Lung (tissue), 11 donors: ENCODE measurements at regions not wholly inside any gene's neighbourhood (a gene's known extent, or its start where the extent isn't known, plus 50 kb on each side); places are given as distances from the start of the nearest gene placed in this dataset.

Source experiments
- ATAC-seq: fragments of 200-7000 bp; cut with Tn5 transposase; one replicate; pipeline ENCODE4 v1.9.1; 2020; ENCODE audit warnings: moderate number of reproducible peaks; ENCODE audit not compliant: insufficient read depth, low FRiP score
- DNase-seq, 3 donors: peaks; one replicate each; pipeline ENCODE4 v3.0.0-alpha.2; 2013 to 2017
- H3K27ac ChIP-seq, 2 donors: one replicate each; pipeline ENCODE4 v1.5.1; 2013; ENCODE audit warnings: mild to moderate bottlenecking in 2 of 2, moderate library complexity in 2 of 2, control low read depth in 1 of 2, inconsistent platforms in 1 of 2, low read depth in 1 of 2, low read length in 1 of 2
- H3K27me3 ChIP-seq, 3 donors: one replicate each; pipeline ENCODE4 v1.5.1; 2013; ENCODE audit warnings: low read length in 2 of 3; ENCODE audit not compliant: control insufficient read depth in 3 of 3, insufficient read depth in 3 of 3
- H3K36me3 ChIP-seq, 4 donors: one replicate each; pipeline ENCODE4 v1.5.1; 2013; ENCODE audit warnings: low read length in 4 of 4, mild to moderate bottlenecking in 1 of 4, moderate library complexity in 1 of 4; ENCODE audit not compliant: control insufficient read depth in 4 of 4, insufficient read depth in 4 of 4
- H3K4me1 ChIP-seq, 5 donors: one replicate each; pipeline ENCODE4 v1.5.1; 2013; ENCODE audit warnings: low read length in 5 of 5, mild to moderate bottlenecking in 2 of 5, moderate library complexity in 1 of 5; ENCODE audit not compliant: control insufficient read depth in 5 of 5, insufficient read depth in 5 of 5
- H3K4me3 ChIP-seq: one replicate; pipeline ENCODE4 v1.5.1; 2013; ENCODE audit warnings: mild to moderate bottlenecking, control low read depth, moderate library complexity
- H3K9ac ChIP-seq, 2 donors: one replicate each; pipeline ENCODE4 v1.5.1; 2013; ENCODE audit warnings: low read length in 2 of 2, control low read depth in 1 of 2; ENCODE audit not compliant: insufficient read depth in 1 of 2
- H3K9me3 ChIP-seq, 4 donors: one replicate each; pipeline ENCODE4 v1.5.1; 2013; ENCODE audit warnings: low read length in 3 of 4, mild to moderate bottlenecking in 1 of 4, moderate library complexity in 1 of 4; ENCODE audit not compliant: control insufficient read depth in 4 of 4, insufficient read depth in 3 of 4
- WGBS, 2 donors: extraction: QIAGEN DNeasy Blood & Tissue Kit; methylation state at CpG; one replicate each; pipeline ENCODE4 v1.1.7; 2013; 5-methylcytosine and 5-hydroxymethylcytosine counted together
- TF ChIP-seq, protein P1 (sequence below): IDR thresholded peaks from 2 replicates; pipeline ENCODE4 v1.5.1; 2012; ENCODE audit warnings: mild to moderate bottlenecking; ENCODE audit errors: control extremely low read depth, extremely low read depth
- donor health status: control.
- donor health status: control.
- donor health status: Bipolar disorder and iron deficiency.
- donor health status: healthy.
- donor health status: DM: yes; HTN: yes; CAD: no.

DNA sequence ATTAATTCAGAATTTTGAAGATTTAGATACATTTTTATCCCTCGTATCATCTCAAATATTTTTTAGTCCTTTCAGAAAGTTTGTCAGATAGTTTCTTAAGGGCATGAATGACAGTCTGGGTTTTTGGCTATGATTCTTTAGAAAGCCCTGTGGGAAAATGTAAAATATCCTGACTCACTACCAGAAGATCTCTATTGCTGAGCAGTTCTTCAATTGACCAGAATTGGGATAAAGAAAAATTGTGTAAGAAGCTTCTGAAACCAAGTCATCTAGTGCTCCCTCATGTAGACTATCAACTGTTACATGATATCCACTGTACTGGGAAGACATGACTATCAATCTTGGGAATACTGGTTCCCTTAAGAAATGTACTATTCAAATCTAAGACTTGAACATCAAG is 608.3 kb upstream of the CHRM3 start:
- WGBS, 2 donors: 90 to 96% methylated on average over 1 of the region's 1 CpG
- no peaks in the 10 kb centered on the region for H3K27me3 ChIP-seq
- H3K9me3 ChIP-seq: no peaks in the 10 kb centered on the region
- no peak overlapping the region for H3K9ac ChIP-seq
- H3K36me3 ChIP-seq: no peaks in the 10 kb centered on the region
- DNase-seq (no peak), ATAC-seq (no peak)
- no peak overlapping the region for H3K4me3 ChIP-seq
- TF ChIP-seq, protein P1, sequence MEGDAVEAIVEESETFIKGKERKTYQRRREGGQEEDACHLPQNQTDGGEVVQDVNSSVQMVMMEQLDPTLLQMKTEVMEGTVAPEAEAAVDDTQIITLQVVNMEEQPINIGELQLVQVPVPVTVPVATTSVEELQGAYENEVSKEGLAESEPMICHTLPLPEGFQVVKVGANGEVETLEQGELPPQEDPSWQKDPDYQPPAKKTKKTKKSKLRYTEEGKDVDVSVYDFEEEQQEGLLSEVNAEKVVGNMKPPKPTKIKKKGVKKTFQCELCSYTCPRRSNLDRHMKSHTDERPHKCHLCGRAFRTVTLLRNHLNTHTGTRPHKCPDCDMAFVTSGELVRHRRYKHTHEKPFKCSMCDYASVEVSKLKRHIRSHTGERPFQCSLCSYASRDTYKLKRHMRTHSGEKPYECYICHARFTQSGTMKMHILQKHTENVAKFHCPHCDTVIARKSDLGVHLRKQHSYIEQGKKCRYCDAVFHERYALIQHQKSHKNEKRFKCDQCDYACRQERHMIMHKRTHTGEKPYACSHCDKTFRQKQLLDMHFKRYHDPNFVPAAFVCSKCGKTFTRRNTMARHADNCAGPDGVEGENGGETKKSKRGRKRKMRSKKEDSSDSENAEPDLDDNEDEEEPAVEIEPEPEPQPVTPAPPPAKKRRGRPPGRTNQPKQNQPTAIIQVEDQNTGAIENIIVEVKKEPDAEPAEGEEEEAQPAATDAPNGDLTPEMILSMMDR: no peak
- no peak overlapping the region for H3K27ac ChIP-seq
- no peaks in the 10 kb centered on the region for H3K4me1 ChIP-seq

DNA sequence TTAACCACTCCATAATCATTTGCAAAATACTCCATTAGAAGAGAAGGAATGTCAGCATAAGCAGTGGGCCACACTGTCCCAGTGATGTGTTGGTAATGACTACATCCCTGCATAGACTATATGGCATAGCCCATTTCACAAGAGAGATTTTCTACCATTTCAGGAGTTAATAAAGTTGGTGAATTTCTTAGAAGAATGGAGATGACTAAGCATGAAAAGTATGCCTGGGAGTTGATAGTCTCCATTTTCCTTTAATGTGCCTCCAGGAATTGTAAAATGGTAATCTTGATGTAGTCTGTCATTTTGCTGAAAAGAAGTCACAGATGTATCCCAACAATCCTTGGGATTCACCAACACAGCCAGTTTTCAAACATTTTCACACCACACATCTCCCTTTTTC is 608.8 kb upstream of the CHRM3 start:
- ATAC-seq (no peak), DNase-seq (no peak)
- H3K9me3 ChIP-seq: no peaks in the 10 kb centered on the region
- H3K4me3 ChIP-seq: no peak overlapping the region
- no peaks in the 10 kb centered on the region for H3K27me3 ChIP-seq
- no peak overlapping the region for H3K9ac ChIP-seq
- H3K36me3 ChIP-seq: no peaks in the 10 kb centered on the region
- TF ChIP-seq, protein P1: no peak
- H3K4me1 ChIP-seq: no peaks in the 10 kb centered on the region
- H3K27ac ChIP-seq: no peak overlapping the region

DNA sequence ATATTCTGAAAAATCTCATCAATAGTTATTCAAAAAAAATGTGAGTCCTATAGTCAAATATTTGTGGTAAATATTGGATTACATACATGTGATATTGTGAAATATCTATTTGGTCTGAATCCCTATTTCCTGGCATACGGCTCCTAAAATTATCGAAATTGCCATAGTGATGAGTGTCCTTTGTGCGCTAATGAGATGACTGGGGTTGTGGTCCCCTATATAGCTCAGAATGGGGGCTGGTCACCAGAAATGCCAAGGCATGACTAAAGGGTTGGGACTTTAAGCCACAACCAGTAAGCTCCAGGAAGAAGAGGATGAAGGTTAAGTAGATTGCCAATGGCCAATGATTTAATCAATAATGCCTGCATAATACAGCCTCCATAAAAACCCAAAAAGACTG is 610.2 kb upstream of the CHRM3 start:
- H3K9me3 ChIP-seq: no peaks in the 10 kb centered on the region
- WGBS, 2 donors: 89 to 96% methylated on average over 3 of the region's 3 CpGs
- no peak overlapping the region for H3K9ac ChIP-seq
- H3K27me3 ChIP-seq: no peaks in the 10 kb centered on the region
- no peaks in the 10 kb centered on the region for H3K4me1 ChIP-seq
- H3K36me3 ChIP-seq: no peaks in the 10 kb centered on the region
- TF ChIP-seq, protein P1: no peak
- no peak for DNase-seq
- no peak for ATAC-seq
- H3K4me3 ChIP-seq: no peak overlapping the region
- H3K27ac ChIP-seq: no peak overlapping the region

DNA sequence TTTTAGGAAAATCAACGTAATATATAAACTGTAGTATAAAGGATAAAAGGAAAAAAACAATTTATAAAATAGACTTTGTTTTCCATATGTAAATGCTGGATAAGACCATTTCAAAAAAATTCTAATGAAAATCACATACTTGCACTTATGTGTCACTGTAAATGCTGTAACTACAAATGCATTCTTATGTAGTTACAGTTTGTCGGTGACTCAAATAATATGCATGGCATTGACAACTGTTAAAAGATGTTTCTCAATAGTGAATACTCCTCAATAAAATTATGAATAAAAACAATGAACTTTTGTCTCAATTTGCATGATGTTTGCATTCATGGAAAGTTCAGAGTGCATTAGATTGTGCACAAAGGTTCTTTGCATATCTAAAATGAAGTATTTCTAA is 614.0 kb upstream of the CHRM3 start:
- no peak overlapping the region for H3K9ac ChIP-seq
- no peaks in the 10 kb centered on the region for H3K27me3 ChIP-seq
- H3K27ac ChIP-seq: no peak overlapping the region
- ATAC-seq: no peak
- DNase-seq: no peak
- TF ChIP-seq, protein P1: no peak
- no peaks in the 10 kb centered on the region for H3K36me3 ChIP-seq
- H3K4me3 ChIP-seq: no peak overlapping the region
- H3K4me1 ChIP-seq: no peaks in the 10 kb centered on the region
- WGBS, 2 donors: 91% methylated on average over 2 of the region's 2 CpGs
- peaks cover 0 to 3% (median 0%) of the 10 kb centered on the region in 4 donors for H3K9me3 ChIP-seq
